ENCODE measurements at regions not wholly inside any gene's neighbourhood (a gene's known extent, or its start where the extent isn't known, plus 50 kb on each side); places are given as distances from the start of the nearest gene placed in this dataset.

GRCh38 chr9:102842423-102842822, 152.7 kb upstream of the CYLC2 start:
- H3K27ac ChIP-seq (ENCODE audit: low read depth, low read length), result no peak overlapping the region
- no peaks in the 10 kb centered on the region for H3K4me1 ChIP-seq (ENCODE audit: control insufficient read depth, insufficient read depth, low read length)
- H3K9ac ChIP-seq (ENCODE audit: low read length), result no peak overlapping the region
- no peaks in the 10 kb centered on the region for H3K27me3 ChIP-seq (ENCODE audit: control insufficient read depth, insufficient read depth, low read length)
- no peaks in the 10 kb centered on the region for H3K9me3 ChIP-seq (ENCODE audit: control insufficient read depth, insufficient read depth, low read depth, low read length)
- H3K4me3 ChIP-seq (ENCODE audit: low read depth, low read length), result no peak overlapping the region
- H3K36me3 ChIP-seq (ENCODE audit: control insufficient read depth, insufficient read depth, low read length), result no peaks in the 10 kb centered on the region

- Histone ChIP-seq H3K9me3 (ENCODE audit: control insufficient read depth, insufficient read depth, low read depth, low read length) (no peaks in the 10 kb centered on the region), H3K36me3 (ENCODE audit: control insufficient read depth, insufficient read depth, low read length) (no peaks in the 10 kb centered on the region), H3K9ac (ENCODE audit: low read length) (no peak overlapping the region), H3K4me3 (ENCODE audit: low read depth, low read length) (no peak overlapping the region), H3K4me1 (ENCODE audit: control insufficient read depth, insufficient read depth, low read length) (no peaks in the 10 kb centered on the region), H3K27me3 (ENCODE audit: control insufficient read depth, insufficient read depth, low read length) (no peaks in the 10 kb centered on the region), H3K27ac (ENCODE audit: low read depth, low read length) (no peak overlapping the region)
These were observed 153.8 kb upstream of the CYLC2 start for GRCh38 chr9:102841376-102841775.

GRCh38 chr9:102840335-102840734, 154.8 kb upstream of the CYLC2 start:
- Histone ChIP-seq H3K4me3 (ENCODE audit: low read depth, low read length) (no peak overlapping the region), H3K9me3 (ENCODE audit: control insufficient read depth, insufficient read depth, low read depth, low read length) (no peaks in the 10 kb centered on the region), H3K27me3 (ENCODE audit: control insufficient read depth, insufficient read depth, low read length) (no peaks in the 10 kb centered on the region), H3K4me1 (ENCODE audit: control insufficient read depth, insufficient read depth, low read length) (no peaks in the 10 kb centered on the region), H3K27ac (ENCODE audit: low read depth, low read length) (no peak overlapping the region), H3K9ac (ENCODE audit: low read length) (no peak overlapping the region), H3K36me3 (ENCODE audit: control insufficient read depth, insufficient read depth, low read length) (no peaks in the 10 kb centered on the region)

GRCh38 chr9:102832814-102833213, 162.3 kb upstream of the CYLC2 start:
- no peak overlapping the region for H3K9ac ChIP-seq (ENCODE audit: low read length)
- no peaks in the 10 kb centered on the region for H3K36me3 ChIP-seq (ENCODE audit: control insufficient read depth, insufficient read depth, low read length)
- no peaks in the 10 kb centered on the region for H3K27me3 ChIP-seq (ENCODE audit: control insufficient read depth, insufficient read depth, low read length)
- H3K4me3 ChIP-seq (ENCODE audit: low read depth, low read length), result no peak overlapping the region
- no peaks in the 10 kb centered on the region for H3K4me1 ChIP-seq (ENCODE audit: control insufficient read depth, insufficient read depth, low read length)
- no peak overlapping the region for H3K27ac ChIP-seq (ENCODE audit: low read depth, low read length)
- H3K9me3 ChIP-seq (ENCODE audit: control insufficient read depth, insufficient read depth, low read depth, low read length), result no peaks in the 10 kb centered on the region

GRCh38 chr9:102796244-102796643, 198.9 kb upstream of the CYLC2 start:
- no peaks in the 10 kb centered on the region for H3K4me1 ChIP-seq (ENCODE audit: control insufficient read depth, insufficient read depth, low read length)
- no peak overlapping the region for H3K9ac ChIP-seq (ENCODE audit: low read length)
- no peaks in the 10 kb centered on the region for H3K9me3 ChIP-seq (ENCODE audit: control insufficient read depth, insufficient read depth, low read depth, low read length)
- no peak overlapping the region for H3K4me3 ChIP-seq (ENCODE audit: low read depth, low read length)
- no peak overlapping the region for H3K27ac ChIP-seq (ENCODE audit: low read depth, low read length)
- no peaks in the 10 kb centered on the region for H3K36me3 ChIP-seq (ENCODE audit: control insufficient read depth, insufficient read depth, low read length)
- no peaks in the 10 kb centered on the region for H3K27me3 ChIP-seq (ENCODE audit: control insufficient read depth, insufficient read depth, low read length)

- H3K36me3 ChIP-seq (ENCODE audit: control insufficient read depth, insufficient read depth, low read length), result no peaks in the 10 kb centered on the region
- no peak overlapping the region for H3K9ac ChIP-seq (ENCODE audit: low read length)
- no peaks in the 10 kb centered on the region for H3K27me3 ChIP-seq (ENCODE audit: control insufficient read depth, insufficient read depth, low read length)
- H3K4me3 ChIP-seq (ENCODE audit: low read depth, low read length), result no peak overlapping the region
- H3K27ac ChIP-seq (ENCODE audit: low read depth, low read length), result no peak overlapping the region
- no peaks in the 10 kb centered on the region for H3K4me1 ChIP-seq (ENCODE audit: control insufficient read depth, insufficient read depth, low read length)
- H3K9me3 ChIP-seq (ENCODE audit: control insufficient read depth, insufficient read depth, low read depth, low read length), result no peaks in the 10 kb centered on the region
These were observed 199.6 kb upstream of the CYLC2 start for GRCh38 chr9:102795532-102795931.

GRCh38 chr9:102779356-102779755, 215.8 kb upstream of the CYLC2 start:
- Histone ChIP-seq H3K9me3 (ENCODE audit: control insufficient read depth, insufficient read depth, low read depth, low read length) (no peaks in the 10 kb centered on the region), H3K36me3 (ENCODE audit: control insufficient read depth, insufficient read depth, low read length) (no peaks in the 10 kb centered on the region), H3K4me1 (ENCODE audit: control insufficient read depth, insufficient read depth, low read length) (no peaks in the 10 kb centered on the region), H3K27me3 (ENCODE audit: control insufficient read depth, insufficient read depth, low read length) (no peaks in the 10 kb centered on the region), H3K4me3 (ENCODE audit: low read depth, low read length) (no peak overlapping the region), H3K27ac (ENCODE audit: low read depth, low read length) (no peak overlapping the region), H3K9ac (ENCODE audit: low read length) (no peak overlapping the region)

- Histone ChIP-seq H3K36me3 (ENCODE audit: control insufficient read depth, insufficient read depth, low read length) (no peaks in the 10 kb centered on the region), H3K9me3 (ENCODE audit: control insufficient read depth, insufficient read depth, low read depth, low read length) (no peaks in the 10 kb centered on the region), H3K4me1 (ENCODE audit: control insufficient read depth, insufficient read depth, low read length) (no peaks in the 10 kb centered on the region), H3K4me3 (ENCODE audit: low read depth, low read length) (no peak overlapping the region), H3K27me3 (ENCODE audit: control insufficient read depth, insufficient read depth, low read length) (no peaks in the 10 kb centered on the region), H3K9ac (ENCODE audit: low read length) (no peak overlapping the region), H3K27ac (ENCODE audit: low read depth, low read length) (no peak overlapping the region)
These were observed 216.4 kb upstream of the CYLC2 start for GRCh38 chr9:102778746-102779145.

GRCh38 chr9:102770704-102771103, 224.4 kb upstream of the CYLC2 start:
- Histone ChIP-seq H3K36me3 (ENCODE audit: control insufficient read depth, insufficient read depth, low read length) (no peaks in the 10 kb centered on the region), H3K27me3 (ENCODE audit: control insufficient read depth, insufficient read depth, low read length) (no peaks in the 10 kb centered on the region), H3K27ac (ENCODE audit: low read depth, low read length) (no peak overlapping the region), H3K9ac (ENCODE audit: low read length) (no peak overlapping the region), H3K9me3 (ENCODE audit: control insufficient read depth, insufficient read depth, low read depth, low read length) (no peaks in the 10 kb centered on the region), H3K4me3 (ENCODE audit: low read depth, low read length) (no peak overlapping the region), H3K4me1 (ENCODE audit: control insufficient read depth, insufficient read depth, low read length) (no peaks in the 10 kb centered on the region)

GRCh38 chr9:102769307-102769706, 225.8 kb upstream of the CYLC2 start:
- Histone ChIP-seq H3K4me3 (ENCODE audit: low read depth, low read length) (no peak overlapping the region), H3K36me3 (ENCODE audit: control insufficient read depth, insufficient read depth, low read length) (no peaks in the 10 kb centered on the region), H3K9ac (ENCODE audit: low read length) (no peak overlapping the region), H3K27ac (ENCODE audit: low read depth, low read length) (no peak overlapping the region), H3K27me3 (ENCODE audit: control insufficient read depth, insufficient read depth, low read length) (no peaks in the 10 kb centered on the region), H3K4me1 (ENCODE audit: control insufficient read depth, insufficient read depth, low read length) (no peaks in the 10 kb centered on the region), H3K9me3 (ENCODE audit: control insufficient read depth, insufficient read depth, low read depth, low read length) (no peaks in the 10 kb centered on the region)

GRCh38 chr9:102768002-102768401, 227.1 kb upstream of the CYLC2 start:
- Histone ChIP-seq H3K9ac (ENCODE audit: low read length) (no peak overlapping the region), H3K27me3 (ENCODE audit: control insufficient read depth, insufficient read depth, low read length) (no peaks in the 10 kb centered on the region), H3K27ac (ENCODE audit: low read depth, low read length) (no peak overlapping the region), H3K36me3 (ENCODE audit: control insufficient read depth, insufficient read depth, low read length) (no peaks in the 10 kb centered on the region), H3K4me1 (ENCODE audit: control insufficient read depth, insufficient read depth, low read length) (no peaks in the 10 kb centered on the region), H3K4me3 (ENCODE audit: low read depth, low read length) (no peak overlapping the region), H3K9me3 (ENCODE audit: control insufficient read depth, insufficient read depth, low read depth, low read length) (no peaks in the 10 kb centered on the region)

GRCh38 chr9:102767076-102767475, 228.1 kb upstream of the CYLC2 start:
- Histone ChIP-seq H3K27ac (ENCODE audit: low read depth, low read length) (no peak overlapping the region), H3K27me3 (ENCODE audit: control insufficient read depth, insufficient read depth, low read length) (no peaks in the 10 kb centered on the region), H3K9me3 (ENCODE audit: control insufficient read depth, insufficient read depth, low read depth, low read length) (no peaks in the 10 kb centered on the region), H3K36me3 (ENCODE audit: control insufficient read depth, insufficient read depth, low read length) (no peaks in the 10 kb centered on the region), H3K4me3 (ENCODE audit: low read depth, low read length) (no peak overlapping the region), H3K9ac (ENCODE audit: low read length) (no peak overlapping the region), H3K4me1 (ENCODE audit: control insufficient read depth, insufficient read depth, low read length) (no peaks in the 10 kb centered on the region)
